MV-4-11 (cell line): ENCODE measurements at regions not wholly inside any gene's neighbourhood (a gene's known extent, or its start where the extent isn't known, plus 50 kb on each side); places are given as distances from the start of the nearest gene placed in this dataset.

Experiments
- DNase-seq: peaks from one replicate; lab custom pipeline; 2025; lab: John Stamatoyannopoulos, UW

- no peak for DNase-seq
Observed at GRCh38 chr7:136173874-136174273, 196.7 kb upstream of the MTPN start.

GRCh38 chr7:136171233-136171632 lies 194.1 kb upstream of the MTPN start:
- no peak for DNase-seq

GRCh38 chr7:136168821-136169220 lies 191.7 kb upstream of the MTPN start:
- DNase-seq: no peak

GRCh38 chr7:136167991-136168390 lies 190.8 kb upstream of the MTPN start:
- DNase-seq: no peak

GRCh38 chr7:136166521-136166920 lies 189.4 kb upstream of the MTPN start:
- DNase-seq: no peak

- DNase-seq: no peak
Observed at GRCh38 chr7:136163340-136163801, 186.2 kb upstream of the MTPN start.

- no peak for DNase-seq
Observed at GRCh38 chr7:136150311-136150710, 173.2 kb upstream of the MTPN start.

- no peak for DNase-seq
Observed at GRCh38 chr7:136148920-136149319, 171.8 kb upstream of the MTPN start.

GRCh38 chr7:136146925-136147324 lies 169.8 kb upstream of the MTPN start:
- DNase-seq: peak; percentile 40

- no peak for DNase-seq
Observed at GRCh38 chr7:136144182-136144581, 167.0 kb upstream of the MTPN start.

- DNase-seq: no peak
Observed at GRCh38 chr7:136143271-136143670, 166.1 kb upstream of the MTPN start.

- DNase-seq: no peak
Observed at GRCh38 chr7:136142583-136142982, 165.4 kb upstream of the MTPN start.

GRCh38 chr7:136140469-136140868 lies 163.3 kb upstream of the MTPN start:
- DNase-seq: no peak

GRCh38 chr7:136139417-136139816 lies 162.3 kb upstream of the MTPN start:
- DNase-seq: no peak

GRCh38 chr7:136138991-136139390 lies 161.8 kb upstream of the MTPN start:
- no peak for DNase-seq

- DNase-seq: no peak
Observed at GRCh38 chr7:136136906-136137454, 159.8 kb upstream of the MTPN start.

- no peak for DNase-seq
Observed at GRCh38 chr7:136134503-136134902, 157.3 kb upstream of the MTPN start.

- DNase-seq: no peak
Observed at GRCh38 chr7:136133551-136133950, 156.4 kb upstream of the MTPN start.

- no peak for DNase-seq
Observed at GRCh38 chr7:136131304-136131630, 154.1 kb upstream of the MTPN start.

GRCh38 chr7:136130511-136131303 lies 153.5 kb upstream of the MTPN start:
- no peak for DNase-seq

GRCh38 chr7:136128050-136128449 lies 150.9 kb upstream of the MTPN start:
- DNase-seq: no peak

- DNase-seq: no peak
Observed at GRCh38 chr7:136123352-136123751, 146.2 kb upstream of the MTPN start.

GRCh38 chr7:136122026-136122425 lies 144.9 kb upstream of the MTPN start:
- DNase-seq: no peak

- DNase-seq: no peak
Observed at GRCh38 chr7:136117539-136117938, 140.4 kb upstream of the MTPN start.
